ENCODE measurements at regions not wholly inside any gene's neighbourhood (a gene's known extent, or its start where the extent isn't known, plus 50 kb on each side); places are given as distances from the start of the nearest gene placed in this dataset.
"Not testable (repeated sequence)": the region's sequence is repeated elsewhere in the genome, so short reads cannot be mapped to it uniquely, and the experiment has no call there.

- not testable (repeated sequence) for TF ChIP-seq EZH2phosphoT487, CTCF (IDR thresholded peaks at IDR 0.05)
Measured at GRCh38 chr20:26309720-26310119, 613.1 kb upstream of the ZNF337 start.
